ENCODE measurements at regions not wholly inside any gene's neighbourhood (a gene's known extent, or its start where the extent isn't known, plus 50 kb on each side); places are given as distances from the start of the nearest gene placed in this dataset.
"Not testable (repeated sequence)": the region's sequence is repeated elsewhere in the genome, so short reads cannot be mapped to it uniquely, and the experiment has no call there.

GRCh38 chr6:73932866-73933265 is 236.9 kb downstream of the CD109 start:
- Histone ChIP-seq H3K9me3 (peaks cover 10% of the 10 kb centered on the region; the same call in 1 of the 2 replicates), H3K36me3 (no peaks in the 10 kb centered on the region)
- no peak for TF ChIP-seq Cebpa-rat (IDR thresholded peaks at IDR 0.05)

GRCh38 chr6:73929405-73929804 is 233.4 kb downstream of the CD109 start:
- Histone ChIP-seq H3K27ac (no peak overlapping the region), H3K27me3 (no peaks in the 10 kb centered on the region), H3K4me3 (no peak overlapping the region), H3K9me3 (peaks cover 10% of the 10 kb centered on the region; the same call in 1 of the 2 replicates), H3K4me1 (no peaks in the 10 kb centered on the region), H3K36me3 (no peaks in the 10 kb centered on the region), H3K4me2 (no peak overlapping the region), H3K9ac (no peak overlapping the region), H4K20me1 (no peaks in the 10 kb centered on the region)
- no peak for TF ChIP-seq Cebpa-rat (IDR thresholded peaks at IDR 0.05)

More at GRCh38 chr6:73932866-73933265, 236.9 kb downstream of the CD109 start:
- Histone ChIP-seq H3K4me3 (no peak overlapping the region), H4K20me1 (no peaks in the 10 kb centered on the region), H3K27ac (no peak overlapping the region), H3K27me3 (no peaks in the 10 kb centered on the region), H3K9ac (no peak overlapping the region), H3K4me2 (no peak overlapping the region), H3K4me1 (no peaks in the 10 kb centered on the region)

- no peaks in the 10 kb centered on the region for H3K36me3 ChIP-seq
- no peaks in the 10 kb centered on the region for H3K27me3 ChIP-seq
- H3K4me2 ChIP-seq = no peak overlapping the region
- peaks cover 10% of the 10 kb centered on the region; the same call in 1 of the 2 replicates for H3K9me3 ChIP-seq
- no peak overlapping the region for H3K27ac ChIP-seq
- H3K9ac ChIP-seq = no peak overlapping the region
- H3K4me3 ChIP-seq = no peak overlapping the region
- no peaks in the 10 kb centered on the region for H4K20me1 ChIP-seq
- TF ChIP-seq Cebpa-rat (IDR thresholded peaks at IDR 0.05) = no peak
- no peaks in the 10 kb centered on the region for H3K4me1 ChIP-seq
Observed at GRCh38 chr6:73927421-73927820, 231.4 kb downstream of the CD109 start.

GRCh38 chr6:73925703-73926102 is 229.7 kb downstream of the CD109 start:
- H4K20me1 ChIP-seq, H3K4me1 ChIP-seq, H3K4me2 ChIP-seq, H3K27ac ChIP-seq, H3K36me3 ChIP-seq, H3K9me3 ChIP-seq, H3K9ac ChIP-seq, H3K4me3 ChIP-seq, H3K27me3 ChIP-seq: not testable (repeated sequence)

- no peak overlapping the region for H3K4me2 ChIP-seq
- H4K20me1 ChIP-seq = no peaks in the 10 kb centered on the region
- H3K27me3 ChIP-seq = no peaks in the 10 kb centered on the region
- peaks cover 6% of the 10 kb centered on the region; the same call in 1 of the 2 replicates for H3K9me3 ChIP-seq
- TF ChIP-seq Cebpa-rat (IDR thresholded peaks at IDR 0.05) = no peak
- no peak overlapping the region for H3K27ac ChIP-seq
- H3K36me3 ChIP-seq = no peaks in the 10 kb centered on the region
- H3K4me3 ChIP-seq = no peak overlapping the region
- H3K4me1 ChIP-seq = no peaks in the 10 kb centered on the region
- H3K9ac ChIP-seq = no peak overlapping the region
Observed at GRCh38 chr6:73923905-73924485, 228.0 kb downstream of the CD109 start.

- Histone ChIP-seq H3K27ac (no peak overlapping the region), H3K9ac (no peak overlapping the region), H3K4me2 (no peak overlapping the region), H3K4me1 (no peaks in the 10 kb centered on the region), H3K9me3 (peaks cover 29% of the 10 kb centered on the region), H3K36me3 (no peaks in the 10 kb centered on the region), H4K20me1 (no peaks in the 10 kb centered on the region), H3K4me3 (no peak overlapping the region), H3K27me3 (no peaks in the 10 kb centered on the region)
- TF ChIP-seq Cebpa-rat (IDR thresholded peaks at IDR 0.05) = no peak
Observed at GRCh38 chr6:73903155-73903554, 207.2 kb downstream of the CD109 start.

- no peaks in the 10 kb centered on the region for H3K4me1 ChIP-seq
- H3K27me3 ChIP-seq = no peaks in the 10 kb centered on the region
- no peak overlapping the region for H3K4me2 ChIP-seq
- H3K9ac ChIP-seq = no peak overlapping the region
- H3K4me3 ChIP-seq = no peak overlapping the region
- no peak overlapping the region for H3K27ac ChIP-seq
- H4K20me1 ChIP-seq = no peaks in the 10 kb centered on the region
- no peaks in the 10 kb centered on the region for H3K36me3 ChIP-seq
- H3K9me3 ChIP-seq = peaks cover 29% of the 10 kb centered on the region
- no peak for TF ChIP-seq Cebpa-rat (IDR thresholded peaks at IDR 0.05)
Observed at GRCh38 chr6:73901986-73902385, 206.0 kb downstream of the CD109 start.

- TF ChIP-seq Cebpa-rat (IDR thresholded peaks at IDR 0.05) = no peak
- Histone ChIP-seq H3K4me1 (no peaks in the 10 kb centered on the region), H3K9ac (no peak overlapping the region), H3K27me3 (no peaks in the 10 kb centered on the region), H3K4me2 (no peak overlapping the region), H4K20me1 (no peaks in the 10 kb centered on the region), H3K36me3 (no peaks in the 10 kb centered on the region), H3K9me3 (peaks cover 29% of the 10 kb centered on the region), H3K27ac (no peak overlapping the region), H3K4me3 (no peak overlapping the region)
Observed at GRCh38 chr6:73901311-73901710, 205.3 kb downstream of the CD109 start.

GRCh38 chr6:73898599-73898998 is 202.6 kb downstream of the CD109 start:
- Histone ChIP-seq H3K36me3 (no peaks in the 10 kb centered on the region), H3K4me1 (no peaks in the 10 kb centered on the region), H3K27me3 (no peaks in the 10 kb centered on the region), H3K9me3 (peaks cover 29% of the 10 kb centered on the region), H3K4me2 (no peak overlapping the region), H4K20me1 (no peaks in the 10 kb centered on the region), H3K9ac (no peak overlapping the region), H3K27ac (no peak overlapping the region), H3K4me3 (no peak overlapping the region)
- no peak for TF ChIP-seq Cebpa-rat (IDR thresholded peaks at IDR 0.05)

- no peak overlapping the region for H3K4me3 ChIP-seq
- no peaks in the 10 kb centered on the region for H3K9me3 ChIP-seq
- no peak overlapping the region for H3K27ac ChIP-seq
- no peak overlapping the region for H3K4me2 ChIP-seq
- H3K9ac ChIP-seq = no peak overlapping the region
- H3K27me3 ChIP-seq = no peaks in the 10 kb centered on the region
- no peaks in the 10 kb centered on the region for H4K20me1 ChIP-seq
- no peak for TF ChIP-seq Cebpa-rat (IDR thresholded peaks at IDR 0.05)
- H3K4me1 ChIP-seq = no peaks in the 10 kb centered on the region
- H3K36me3 ChIP-seq = no peaks in the 10 kb centered on the region
Observed at GRCh38 chr6:73893696-73894095, 197.7 kb downstream of the CD109 start.

- Histone ChIP-seq H3K36me3 (no peaks in the 10 kb centered on the region), H3K4me3 (no peak overlapping the region), H3K27me3 (no peaks in the 10 kb centered on the region), H3K4me1 (no peaks in the 10 kb centered on the region), H3K9ac (no peak overlapping the region), H3K27ac (no peak overlapping the region), H4K20me1 (no peaks in the 10 kb centered on the region), H3K9me3 (no peaks in the 10 kb centered on the region), H3K4me2 (no peak overlapping the region)
- no peak for TF ChIP-seq Cebpa-rat (IDR thresholded peaks at IDR 0.05)
Observed at GRCh38 chr6:73888050-73888449, 192.0 kb downstream of the CD109 start.

Measured in BLaER1 (cell line).